ENCODE measurements at regions not wholly inside any gene's neighbourhood (a gene's known extent, or its start where the extent isn't known, plus 50 kb on each side); places are given as distances from the start of the nearest gene placed in this dataset.

GRCh38 chr2:133682906-133683305 is 114.6 kb upstream of the NCKAP5 start:
- TF ChIP-seq CTCF (IDR thresholded peaks at IDR 0.05): no peak
- TF ChIP-seq POLR2A (IDR thresholded peaks at IDR 0.05): no peak
